ENCODE measurements at regions not wholly inside any gene's neighbourhood (a gene's known extent, or its start where the extent isn't known, plus 50 kb on each side); places are given as distances from the start of the nearest gene placed in this dataset.

DNA sequence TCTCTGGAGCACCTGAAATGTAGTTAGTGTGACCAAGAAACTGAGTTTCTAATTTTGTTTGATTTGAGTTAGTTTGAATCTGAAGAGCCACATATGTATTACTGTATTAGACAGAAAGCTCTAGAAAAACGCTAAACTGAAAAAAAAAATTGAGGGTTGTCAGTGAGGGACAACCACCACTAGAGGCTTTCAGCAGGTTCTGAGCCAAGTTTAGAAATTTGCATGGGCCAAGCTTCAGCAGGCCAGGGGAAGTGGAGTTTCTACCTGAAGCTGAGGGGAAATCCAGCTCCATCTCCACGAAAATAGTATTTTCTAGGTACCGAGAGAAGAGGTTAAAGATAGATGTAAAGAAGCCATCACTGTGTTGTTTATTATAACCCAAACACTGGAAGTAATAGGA is 77.9 kb upstream of the PLXNA4 start:
- TF ChIP-seq, protein P1, sequence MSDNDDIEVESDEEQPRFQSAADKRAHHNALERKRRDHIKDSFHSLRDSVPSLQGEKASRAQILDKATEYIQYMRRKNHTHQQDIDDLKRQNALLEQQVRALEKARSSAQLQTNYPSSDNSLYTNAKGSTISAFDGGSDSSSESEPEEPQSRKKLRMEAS (IDR thresholded peaks at IDR 0.05), result no peak
- TF ChIP-seq NFE2L2 (conservative IDR thresholded peaks at IDR 0.05; ENCODE audit: low read length), result no peak
- TF ChIP-seq, protein P2, sequence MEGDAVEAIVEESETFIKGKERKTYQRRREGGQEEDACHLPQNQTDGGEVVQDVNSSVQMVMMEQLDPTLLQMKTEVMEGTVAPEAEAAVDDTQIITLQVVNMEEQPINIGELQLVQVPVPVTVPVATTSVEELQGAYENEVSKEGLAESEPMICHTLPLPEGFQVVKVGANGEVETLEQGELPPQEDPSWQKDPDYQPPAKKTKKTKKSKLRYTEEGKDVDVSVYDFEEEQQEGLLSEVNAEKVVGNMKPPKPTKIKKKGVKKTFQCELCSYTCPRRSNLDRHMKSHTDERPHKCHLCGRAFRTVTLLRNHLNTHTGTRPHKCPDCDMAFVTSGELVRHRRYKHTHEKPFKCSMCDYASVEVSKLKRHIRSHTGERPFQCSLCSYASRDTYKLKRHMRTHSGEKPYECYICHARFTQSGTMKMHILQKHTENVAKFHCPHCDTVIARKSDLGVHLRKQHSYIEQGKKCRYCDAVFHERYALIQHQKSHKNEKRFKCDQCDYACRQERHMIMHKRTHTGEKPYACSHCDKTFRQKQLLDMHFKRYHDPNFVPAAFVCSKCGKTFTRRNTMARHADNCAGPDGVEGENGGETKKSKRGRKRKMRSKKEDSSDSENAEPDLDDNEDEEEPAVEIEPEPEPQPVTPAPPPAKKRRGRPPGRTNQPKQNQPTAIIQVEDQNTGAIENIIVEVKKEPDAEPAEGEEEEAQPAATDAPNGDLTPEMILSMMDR (IDR thresholded peaks at IDR 0.05), result no peak
- TF ChIP-seq, protein P3, sequence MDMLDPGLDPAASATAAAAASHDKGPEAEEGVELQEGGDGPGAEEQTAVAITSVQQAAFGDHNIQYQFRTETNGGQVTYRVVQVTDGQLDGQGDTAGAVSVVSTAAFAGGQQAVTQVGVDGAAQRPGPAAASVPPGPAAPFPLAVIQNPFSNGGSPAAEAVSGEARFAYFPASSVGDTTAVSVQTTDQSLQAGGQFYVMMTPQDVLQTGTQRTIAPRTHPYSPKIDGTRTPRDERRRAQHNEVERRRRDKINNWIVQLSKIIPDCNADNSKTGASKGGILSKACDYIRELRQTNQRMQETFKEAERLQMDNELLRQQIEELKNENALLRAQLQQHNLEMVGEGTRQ (IDR thresholded peaks at IDR 0.05), result no peak
- TF ChIP-seq CEBPB (IDR thresholded peaks at IDR 0.05), result no peak
- no peak for TF ChIP-seq TP53 (CRISPR knock-in tag; IDR thresholded peaks at IDR 0.05)

Data from A549 (cell line).